ENCODE measurements at regions not wholly inside any gene's neighbourhood (a gene's known extent, or its start where the extent isn't known, plus 50 kb on each side); places are given as distances from the start of the nearest gene placed in this dataset.
"Not testable (repeated sequence)": the region's sequence is repeated elsewhere in the genome, so short reads cannot be mapped to it uniquely, and the experiment has no call there.

- no peak for DNase-seq (ENCODE audit: insufficient read length, low spot score)
- no peak for FAIRE-seq
These were observed 92.3 kb downstream of the BLID start for GRCh38 chr11:122023614-122024250.

DNA sequence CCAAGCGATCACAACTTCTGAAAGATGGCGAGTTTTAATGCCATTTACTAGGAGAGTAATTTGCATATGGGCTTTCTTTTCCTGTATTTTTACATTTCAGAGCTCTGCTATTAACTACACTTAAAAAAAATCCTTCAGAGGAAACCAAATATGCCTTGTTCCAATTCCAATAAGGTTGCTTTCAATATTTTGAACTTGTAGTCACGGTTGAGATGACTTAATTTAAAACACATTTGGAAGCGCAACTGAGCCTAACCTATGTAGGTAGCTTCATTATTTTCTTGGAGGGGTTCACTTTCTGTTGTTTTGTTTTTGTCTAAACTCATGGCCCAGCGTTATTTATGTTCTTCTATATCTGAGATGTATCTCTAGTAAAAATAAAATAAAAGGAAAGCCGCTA lies 93.4 kb downstream of the BLID start:
- DNase-seq (ENCODE audit: insufficient read length, low spot score): no peak
- FAIRE-seq: no peak

GRCh38 chr11:122020902-122021301 lies 95.1 kb downstream of the BLID start:
- FAIRE-seq: no peak
- no peak for DNase-seq (ENCODE audit: insufficient read length, low spot score)

GRCh38 chr11:122019908-122020694 lies 95.9 kb downstream of the BLID start:
- DNase-seq (ENCODE audit: insufficient read length, low spot score) (no peak), FAIRE-seq (no peak)

DNA sequence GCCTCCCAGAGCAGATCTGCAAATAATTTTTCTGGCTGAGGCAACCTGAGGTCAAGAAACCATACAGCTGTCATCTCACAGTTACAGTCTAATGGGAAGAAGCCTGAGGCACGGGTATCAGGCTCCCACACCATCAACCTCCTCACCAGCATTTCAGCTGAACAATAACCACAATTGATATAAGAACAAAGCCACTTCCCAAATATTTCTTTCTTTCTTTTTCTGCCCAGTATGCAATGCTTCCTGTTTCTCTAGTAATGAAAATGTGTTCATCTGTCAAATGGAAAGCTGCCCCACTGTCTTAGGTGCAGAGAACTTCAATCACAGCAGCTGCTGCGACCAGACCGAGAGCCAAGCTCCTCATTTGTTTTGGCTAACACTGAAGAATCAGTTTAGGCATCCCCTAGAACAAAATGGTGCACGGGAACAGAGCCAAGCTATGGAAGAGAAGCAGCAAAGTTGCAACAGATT lies 108.4 kb downstream of the BLID start:
- DNase-seq (ENCODE audit: insufficient read length, low spot score) (no peak), FAIRE-seq (no peak)

- FAIRE-seq: no peak
- no peak for DNase-seq (ENCODE audit: insufficient read length, low spot score)
These were observed 111.6 kb downstream of the BLID start for GRCh38 chr11:122004446-122004845.

GRCh38 chr11:122002926-122003325 lies 113.1 kb downstream of the BLID start:
- DNase-seq (ENCODE audit: insufficient read length, low spot score) (no peak), FAIRE-seq (no peak)

- FAIRE-seq (no peak), DNase-seq (ENCODE audit: insufficient read length, low spot score) (no peak)
These were observed 114.0 kb downstream of the BLID start for GRCh38 chr11:122002047-122002446.

- no peak for FAIRE-seq
- DNase-seq (ENCODE audit: insufficient read length, low spot score): no peak
These were observed 116.4 kb downstream of the BLID start for GRCh38 chr11:121999651-122000050.

DNA sequence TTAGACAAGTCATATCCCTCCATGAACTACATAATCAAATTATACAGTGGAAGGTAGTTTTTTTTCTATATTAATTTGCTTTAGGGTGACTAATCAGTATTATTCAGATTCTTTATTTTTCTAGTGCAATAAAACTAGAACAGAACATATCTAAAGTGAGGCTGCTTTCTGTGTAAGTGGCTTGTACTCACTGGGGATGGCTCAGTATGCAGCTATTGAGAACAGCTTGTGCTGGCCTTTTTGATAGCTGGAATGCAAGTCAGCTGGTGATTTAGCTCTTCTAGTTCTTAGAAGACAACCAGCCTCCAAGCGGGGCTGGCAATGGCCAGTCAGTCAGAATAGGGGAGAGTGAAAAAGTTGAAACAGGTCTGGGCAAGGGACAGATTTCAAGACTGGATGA lies 119.4 kb downstream of the BLID start:
- DNase-seq (ENCODE audit: insufficient read length, low spot score): no peak
- FAIRE-seq: no peak

GRCh38 chr11:121983901-121984300 lies 132.1 kb downstream of the BLID start:
- FAIRE-seq (no peak), DNase-seq (ENCODE audit: insufficient read length, low spot score) (no peak)

- not testable (repeated sequence) for DNase-seq (ENCODE audit: insufficient read length, low spot score); FAIRE-seq
These were observed 138.1 kb downstream of the BLID start for GRCh38 chr11:121977914-121978313.

- FAIRE-seq: no peak
- no peak for DNase-seq (ENCODE audit: insufficient read length, low spot score)
These were observed 147.4 kb downstream of the BLID start for GRCh38 chr11:121968638-121969037.

DNA sequence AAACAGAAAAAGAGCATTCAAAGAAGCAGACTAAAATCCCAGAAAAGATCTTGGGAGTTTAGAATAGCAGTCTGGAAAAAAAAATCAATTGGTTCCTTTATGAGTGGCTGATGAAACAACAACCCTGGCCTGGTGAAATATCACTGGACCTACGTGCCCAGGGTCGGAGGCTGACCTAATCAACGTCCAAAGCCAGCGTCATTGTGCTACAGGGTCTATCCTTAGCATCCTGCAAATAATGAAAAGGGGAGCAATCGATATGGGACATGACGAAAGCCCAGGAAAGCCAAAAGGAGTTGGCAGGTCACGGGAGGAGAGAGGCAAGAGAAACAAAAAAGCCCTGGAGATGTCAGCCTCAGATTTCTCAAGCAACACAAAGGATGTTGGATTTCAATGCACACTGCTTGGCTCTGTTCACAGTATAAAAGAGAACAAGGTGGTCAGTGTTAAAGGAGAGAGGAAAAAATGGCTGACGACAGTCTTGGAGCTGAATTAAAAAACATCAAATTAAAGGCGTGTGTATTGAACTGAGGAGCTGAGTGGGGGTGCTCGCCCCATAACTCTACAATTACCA lies 148.8 kb downstream of the BLID start:
- DNase-seq (ENCODE audit: insufficient read length, low spot score) (no peak), FAIRE-seq (no peak)

DNA sequence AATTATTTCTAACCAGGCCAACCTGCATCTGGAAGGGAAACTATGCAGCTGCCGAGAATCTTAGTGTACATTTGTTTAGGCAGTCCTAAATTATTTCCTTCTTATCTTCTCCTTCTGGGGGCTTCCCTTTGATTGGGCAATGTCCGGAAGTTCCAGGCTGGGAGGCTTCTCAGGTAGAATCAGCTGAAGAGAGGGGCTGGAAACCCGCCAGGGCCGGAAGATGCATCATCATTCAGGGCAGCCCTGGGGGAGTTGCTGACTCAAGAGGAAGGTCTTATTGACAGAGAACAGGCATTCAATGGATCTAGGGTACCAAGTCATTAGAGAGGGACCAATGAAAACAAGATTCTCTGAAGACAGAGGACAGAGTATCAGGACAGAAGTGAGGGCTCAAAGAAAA lies 150.7 kb downstream of the BLID start:
- no peak for FAIRE-seq
- no peak for DNase-seq (ENCODE audit: insufficient read length, low spot score)

- DNase-seq (ENCODE audit: insufficient read length, low spot score) (no peak), FAIRE-seq (no peak)
These were observed 151.4 kb downstream of the BLID start for GRCh38 chr11:121964591-121964990.

- DNase-seq (ENCODE audit: insufficient read length, low spot score); FAIRE-seq: not testable (repeated sequence)
These were observed 152.2 kb downstream of the BLID start for GRCh38 chr11:121963846-121964245.

- no peak for FAIRE-seq
- no peak for DNase-seq (ENCODE audit: insufficient read length, low spot score)
These were observed 154.7 kb downstream of the BLID start for GRCh38 chr11:121961321-121961801.

DNA sequence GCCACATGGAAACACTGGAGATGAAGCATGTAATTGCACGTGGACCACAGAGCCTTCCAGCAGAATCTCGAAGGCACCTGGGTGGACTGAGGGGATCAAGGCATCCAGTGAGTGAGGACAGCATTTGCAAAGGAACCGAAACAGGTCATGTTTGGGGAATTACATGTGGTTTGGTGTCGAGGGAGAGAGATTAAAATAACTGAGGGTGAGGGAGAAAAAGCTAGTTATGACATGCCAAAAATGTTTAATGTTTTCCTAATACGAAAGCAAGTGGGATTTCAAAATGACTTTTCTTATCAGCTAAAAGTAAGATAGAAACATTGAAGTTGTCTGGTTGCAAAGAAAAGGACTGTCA lies 157.1 kb downstream of the BLID start:
- FAIRE-seq: no peak
- no peak for DNase-seq (ENCODE audit: insufficient read length, low spot score)

- no peak for FAIRE-seq
These were observed 157.6 kb downstream of the BLID start for GRCh38 chr11:121958323-121958970.

DNA sequence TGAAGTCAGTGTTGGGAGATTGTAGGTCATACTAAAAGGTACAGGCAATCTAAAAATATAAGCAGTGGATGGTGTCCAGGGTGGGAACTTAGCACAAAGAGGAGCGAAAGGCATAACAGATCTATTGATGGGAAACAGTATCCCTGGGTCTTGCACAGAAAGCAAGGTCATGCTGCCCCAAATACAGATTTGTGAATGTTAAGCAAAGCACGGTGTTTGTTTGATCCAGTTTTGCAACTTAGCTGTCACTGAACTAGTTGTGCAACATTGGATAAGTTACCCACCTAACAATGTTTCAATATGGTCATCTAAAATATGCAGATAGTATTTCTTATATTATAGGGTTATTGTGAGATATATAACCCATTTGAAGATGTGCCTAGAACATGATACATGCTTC lies 162.9 kb downstream of the BLID start:
- FAIRE-seq: no peak
- no peak for DNase-seq (ENCODE audit: insufficient read length, low spot score)

More at GRCh38 chr11:121958323-121958970, 157.6 kb downstream of the BLID start:
- no peak for DNase-seq (ENCODE audit: insufficient read length, low spot score)
